ENCODE measurements at regions not wholly inside any gene's neighbourhood (a gene's known extent, or its start where the extent isn't known, plus 50 kb on each side); places are given as distances from the start of the nearest gene placed in this dataset.
"Not testable (repeated sequence)": the region's sequence is repeated elsewhere in the genome, so short reads cannot be mapped to it uniquely, and the experiment has no call there.

DNA sequence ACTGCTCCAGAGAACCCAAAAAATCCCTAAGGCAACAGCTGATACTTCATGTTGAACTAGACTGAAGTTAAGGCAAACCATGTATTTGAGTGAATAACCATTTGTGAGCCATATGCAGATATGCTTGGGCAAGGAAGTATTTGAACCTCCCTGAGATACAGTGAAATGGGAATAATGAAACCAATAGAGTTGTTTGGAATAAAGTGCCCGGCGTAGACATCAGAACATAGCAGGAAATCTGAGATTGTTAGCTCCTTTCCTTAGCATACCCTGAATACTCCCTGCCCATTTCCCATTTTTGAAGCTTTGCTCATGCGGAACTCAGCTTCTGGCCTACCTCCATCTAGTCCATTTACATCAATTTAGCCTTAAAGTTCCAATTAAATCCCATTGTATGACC lies 611.9 kb downstream of the EFNA5 start:
- no peak for DNase-seq

DNA sequence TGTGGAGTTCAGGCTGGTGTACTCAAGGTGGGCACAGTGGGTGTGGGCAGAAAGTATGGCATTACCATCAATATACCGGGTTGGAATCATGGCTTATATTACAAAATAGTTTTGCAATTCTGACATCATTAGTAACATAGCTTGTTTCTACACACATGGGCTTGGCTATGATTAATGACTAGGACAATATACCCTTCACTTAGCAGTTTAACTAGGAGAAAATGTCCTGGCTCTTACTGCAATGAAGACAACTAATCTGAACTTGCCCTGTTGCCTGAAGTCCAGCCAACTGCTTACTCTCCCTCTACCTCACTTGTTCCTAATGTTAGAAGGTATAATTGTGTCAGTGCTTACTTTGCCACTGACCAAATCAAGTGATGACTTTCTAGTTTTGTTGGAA lies 612.5 kb downstream of the EFNA5 start:
- no peak for DNase-seq

DNA sequence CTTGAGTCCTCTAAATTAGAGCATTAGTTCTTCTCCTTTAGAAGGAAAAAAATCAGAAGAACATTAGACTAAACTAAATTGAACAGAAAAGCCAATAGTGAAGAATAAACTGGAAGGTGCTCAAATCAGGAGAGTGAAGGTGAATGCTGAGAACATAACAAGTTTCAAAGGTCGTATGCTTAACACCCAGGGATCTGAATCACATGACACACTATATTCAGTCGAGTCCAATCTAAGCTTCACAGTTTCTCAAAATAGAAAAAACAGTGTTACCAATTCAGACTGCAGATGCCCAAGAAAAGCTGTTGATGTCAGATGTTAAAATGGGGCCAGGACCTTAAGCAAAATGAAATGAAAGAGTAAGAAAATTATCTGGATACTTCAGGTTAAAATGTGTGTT lies 614.5 kb downstream of the EFNA5 start:
- no peak for DNase-seq

- DNase-seq: no peak
These were observed 623.7 kb downstream of the EFNA5 start for GRCh38 chr5:107047048-107047447.

- no peak for DNase-seq
These were observed 627.1 kb downstream of the EFNA5 start for GRCh38 chr5:107043665-107044064.

DNA sequence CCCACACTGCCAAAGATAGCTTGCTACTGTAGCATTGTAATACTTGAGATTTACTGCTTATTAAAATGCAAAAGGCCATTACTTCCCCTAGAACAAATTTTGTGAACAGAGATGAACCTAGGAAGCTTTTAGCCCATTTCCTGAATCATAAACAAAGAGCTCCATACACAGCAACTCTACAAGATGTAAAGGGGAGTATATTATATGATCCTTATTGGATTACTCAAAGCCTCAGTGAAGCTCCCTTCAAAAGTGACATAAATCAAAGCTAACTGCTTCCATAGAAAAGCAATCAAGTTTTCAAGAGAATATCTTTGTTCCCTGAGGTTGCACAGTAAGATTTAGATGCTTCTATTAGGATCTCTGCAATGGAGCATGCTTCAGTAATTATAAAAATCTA lies 629.8 kb downstream of the EFNA5 start:
- no peak for DNase-seq

- no peak for DNase-seq
These were observed 638.1 kb downstream of the EFNA5 start for GRCh38 chr5:107032629-107033028.

GRCh38 chr5:107028938-107029337 lies 641.8 kb downstream of the EFNA5 start:
- DNase-seq: no peak

DNA sequence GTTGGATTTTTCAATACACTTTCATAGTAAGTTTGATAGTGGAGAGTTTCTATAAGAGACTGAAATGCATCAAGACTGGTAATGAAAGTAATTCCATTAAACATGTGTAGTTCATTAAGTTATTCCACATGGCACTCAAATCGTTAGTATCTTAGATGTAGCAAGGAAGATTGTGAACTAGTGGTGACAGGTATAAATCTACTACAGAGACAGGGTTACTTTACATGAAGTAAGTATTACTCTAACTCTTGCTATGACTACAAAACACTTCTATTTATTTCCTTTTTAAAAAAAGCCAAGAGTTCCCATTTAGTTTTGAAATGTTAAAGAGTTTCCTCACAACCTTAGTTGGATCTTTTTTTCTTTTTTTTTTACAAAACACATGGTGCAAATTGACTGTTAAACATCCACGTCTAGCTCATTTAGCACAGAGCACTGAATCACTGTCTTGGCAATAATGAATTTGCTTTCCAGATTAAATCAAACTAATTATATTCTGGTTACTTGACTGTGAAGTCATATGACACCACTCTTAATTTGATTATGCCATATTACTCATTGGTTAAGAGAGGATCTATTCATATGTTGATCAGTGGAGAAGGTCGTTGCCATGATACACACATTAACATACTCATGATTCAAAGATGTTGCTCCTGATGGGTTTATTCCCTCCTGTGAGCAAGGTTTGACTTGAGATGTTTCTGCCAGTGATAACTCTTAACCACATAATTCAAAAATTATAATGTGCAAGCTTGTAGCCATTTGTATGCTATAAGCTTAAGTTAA lies 644.8 kb downstream of the EFNA5 start:
- no peak for DNase-seq

DNA sequence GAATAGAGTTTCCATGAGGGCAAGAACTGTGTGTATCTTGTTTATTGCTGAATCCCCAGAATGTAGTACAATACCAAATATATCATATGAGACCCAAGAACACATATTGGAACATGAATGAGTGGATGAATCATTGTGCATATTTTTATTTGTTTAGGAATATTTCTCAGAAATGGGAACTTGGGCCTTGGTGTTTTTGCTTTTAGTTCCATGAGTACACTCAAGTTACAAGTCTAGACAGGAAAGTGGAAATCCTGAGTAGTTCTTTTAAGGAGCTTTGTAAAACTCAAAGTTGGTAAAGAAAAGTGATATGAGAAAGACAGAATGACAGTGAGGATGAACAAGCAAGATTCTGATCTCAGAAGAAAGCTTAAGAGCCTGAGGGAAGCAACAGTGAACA lies 647.0 kb downstream of the EFNA5 start:
- no peak for DNase-seq

GRCh38 chr5:107021575-107021974 lies 649.2 kb downstream of the EFNA5 start:
- no peak for DNase-seq

- DNase-seq: no peak
These were observed 650.1 kb downstream of the EFNA5 start for GRCh38 chr5:107020626-107021025.

DNA sequence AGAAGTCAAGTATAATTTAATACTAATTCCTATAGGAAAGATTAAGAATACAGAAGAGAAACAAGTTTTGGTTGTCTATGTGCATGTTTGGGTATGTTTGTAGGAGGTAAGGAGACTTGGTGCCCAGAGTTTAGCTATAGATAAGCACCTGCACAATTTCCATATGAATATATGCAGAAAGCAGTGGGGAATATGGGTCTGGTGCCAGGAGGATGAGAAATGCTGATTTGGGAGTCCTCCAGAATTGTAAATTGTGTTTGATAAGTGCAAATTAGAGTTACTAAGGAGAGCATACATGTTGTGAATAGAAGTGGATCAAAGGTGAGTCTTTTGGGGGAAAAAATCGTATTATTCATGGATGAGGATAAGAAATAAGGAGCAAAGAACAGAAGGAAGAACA lies 653.1 kb downstream of the EFNA5 start:
- DNase-seq: no peak

DNA sequence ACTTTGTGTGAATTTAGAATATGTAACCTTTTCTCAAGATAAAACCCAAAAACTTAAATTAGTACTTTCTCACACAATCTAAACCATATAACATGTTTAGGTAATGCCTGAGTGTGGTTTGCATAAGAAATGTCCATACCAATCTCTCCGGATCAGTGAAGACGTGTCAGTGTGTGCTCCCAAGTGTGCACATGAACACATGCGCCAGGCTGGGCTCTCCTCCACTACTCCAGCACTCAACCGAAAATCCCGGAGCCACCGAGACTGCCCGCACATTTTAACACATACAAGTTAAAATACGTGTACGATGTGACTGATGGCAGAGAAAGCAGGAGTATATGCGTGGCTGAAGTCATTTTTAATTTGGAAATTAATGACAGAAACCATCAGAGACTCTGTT lies 658.4 kb downstream of the EFNA5 start:
- no peak for DNase-seq

GRCh38 chr5:107011605-107012004 lies 659.1 kb downstream of the EFNA5 start:
- no peak for DNase-seq

DNA sequence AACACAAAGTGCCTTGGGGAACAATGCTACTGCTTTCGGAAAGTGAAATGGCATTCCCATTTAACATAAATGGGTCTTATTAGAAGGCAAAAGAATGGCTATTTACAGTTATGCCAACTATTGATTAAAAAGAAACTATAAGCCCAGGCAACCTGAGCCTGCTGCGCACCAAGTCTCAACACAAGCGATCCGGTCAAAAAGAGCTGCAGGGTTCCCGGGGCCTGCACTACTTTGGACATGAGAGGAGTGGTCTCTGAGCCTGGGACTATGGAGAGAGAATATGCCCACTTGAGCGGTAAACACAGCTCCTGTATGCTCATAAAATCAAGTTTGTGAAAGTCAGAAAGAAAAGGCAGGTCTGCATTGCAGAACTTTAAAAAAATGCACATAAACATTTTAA lies 660.7 kb downstream of the EFNA5 start:
- DNase-seq: no peak

DNA sequence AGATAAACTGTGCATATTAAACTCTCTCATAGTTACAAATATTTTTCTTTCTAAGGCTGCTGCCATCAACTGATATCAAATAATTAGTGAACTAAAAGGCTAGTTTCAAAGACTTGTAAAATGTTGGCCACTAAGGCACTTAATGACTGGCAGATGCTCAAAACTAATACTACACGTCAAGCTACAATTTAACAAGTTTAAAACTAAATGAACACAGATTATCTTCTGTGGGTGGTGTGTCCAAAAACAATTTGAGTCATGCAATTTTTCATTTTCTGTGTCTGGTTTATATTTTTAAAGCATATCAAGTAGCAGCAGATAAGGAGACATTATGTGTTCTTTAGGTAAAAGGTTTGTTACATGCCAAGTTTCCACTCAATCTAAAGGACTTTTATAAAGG lies 665.1 kb downstream of the EFNA5 start:
- DNase-seq: no peak

DNA sequence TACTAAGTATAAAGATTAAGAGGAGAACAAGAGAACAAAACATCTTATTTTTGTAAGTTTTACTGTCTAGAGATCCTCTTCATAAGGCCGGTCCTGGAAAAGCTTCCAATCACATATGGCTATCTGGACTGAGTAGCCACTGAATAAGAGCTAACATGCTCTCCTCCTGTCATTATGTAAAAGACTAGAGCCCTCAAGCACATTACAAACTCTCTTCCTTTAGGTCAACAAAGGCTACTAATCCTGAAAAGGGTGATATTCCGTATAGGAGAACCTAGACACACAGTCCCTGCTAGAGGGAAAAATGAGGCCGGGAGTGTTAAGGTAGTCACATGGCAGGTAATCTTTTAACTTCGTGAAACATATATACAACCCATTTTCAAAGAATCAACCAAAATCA lies 665.6 kb downstream of the EFNA5 start:
- no peak for DNase-seq

DNA sequence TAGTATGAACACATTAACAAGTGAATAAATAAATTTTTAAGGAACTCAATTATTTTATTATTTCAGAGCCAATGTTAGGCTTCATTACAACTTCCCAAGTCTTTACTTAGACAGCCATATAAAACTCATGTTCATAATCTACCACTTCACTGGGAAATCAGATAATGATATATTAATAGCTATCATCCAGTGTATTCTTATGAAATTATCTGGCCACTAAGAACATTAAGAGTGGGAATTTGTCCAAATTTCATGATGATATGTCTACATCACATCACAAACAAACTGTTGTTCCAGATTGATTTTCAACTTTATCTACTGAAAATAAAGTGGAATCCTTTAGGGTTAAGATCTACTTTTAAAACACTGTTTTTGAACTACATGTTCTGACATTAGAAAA lies 668.6 kb downstream of the EFNA5 start:
- no peak for DNase-seq

- DNase-seq: not testable (repeated sequence)
These were observed 671.2 kb downstream of the EFNA5 start for GRCh38 chr5:106999506-106999905.

- DNase-seq: no peak
These were observed 684.7 kb downstream of the EFNA5 start for GRCh38 chr5:106986006-106986405.

GRCh38 chr5:106985174-106985573 lies 685.6 kb downstream of the EFNA5 start:
- no peak for DNase-seq

DNA sequence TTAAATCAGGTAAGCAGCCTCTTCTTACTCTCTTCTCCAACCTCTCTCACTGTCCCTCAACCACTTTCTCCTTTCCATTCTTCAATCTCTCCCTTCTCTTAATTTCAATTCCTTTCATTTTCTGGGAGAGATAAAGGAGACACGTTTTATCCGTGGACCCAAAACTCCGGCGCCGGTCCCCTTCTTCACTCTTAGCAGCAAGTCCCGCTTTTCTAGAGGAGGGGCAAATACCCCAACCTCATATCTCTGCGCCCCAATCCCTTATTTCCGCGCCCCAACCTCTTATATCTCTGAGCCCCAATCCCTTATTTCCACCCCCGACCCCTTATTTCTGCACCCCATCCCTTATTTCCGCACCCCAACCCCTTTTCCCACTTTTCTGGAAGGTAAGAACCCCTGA lies 691.6 kb downstream of the EFNA5 start:
- DNase-seq: not testable (repeated sequence)

- not testable (repeated sequence) for DNase-seq
These were observed 692.1 kb downstream of the EFNA5 start for GRCh38 chr5:106978582-106979165.

DNA sequence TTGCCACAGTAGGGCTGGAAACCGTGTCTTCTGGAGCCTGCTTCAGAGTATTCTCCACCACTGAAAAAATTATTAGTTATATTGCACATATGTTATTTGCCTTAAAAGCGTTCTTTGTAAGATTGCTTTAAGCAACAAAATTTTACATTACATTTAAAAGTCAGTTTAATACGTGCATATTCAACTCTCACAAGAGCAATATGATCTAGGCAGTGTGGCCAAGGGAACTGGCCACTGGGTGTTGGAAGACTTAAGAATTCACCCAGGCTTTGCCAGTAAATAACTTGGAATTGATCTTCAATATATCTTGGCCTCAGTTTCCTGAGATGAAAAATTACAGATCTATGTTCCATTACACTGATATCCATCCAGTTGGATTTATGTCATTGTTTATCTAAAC lies 694.4 kb downstream of the EFNA5 start:
- DNase-seq: no peak
